OCI-LY7 (cell line): ENCODE measurements at regions not wholly inside any gene's neighbourhood (a gene's known extent, or its start where the extent isn't known, plus 50 kb on each side); places are given as distances from the start of the nearest gene placed in this dataset.

ENCODE experiments used
- CTCF ChIP-seq: fragments of 200-600 bp; sonication (generic); conservative IDR thresholded peaks from 2 replicates; pipeline ENCODE4 v1.5.1; 2014; ENCODE audit warnings: mild to moderate bottlenecking, antibody characterized with exemption, low read length, moderate library complexity, mixed read lengths
- EZH2phosphoT487 ChIP-seq: fragments of 200-600 bp; sonication (generic); IDR thresholded peaks from 2 replicates; pipeline ENCODE4 v1.6.1; 2018; ENCODE audit warnings: low read depth, borderline replicate concordance, mild to moderate bottlenecking, mixed run types, antibody characterized with exemption, low read length, moderate library complexity, mixed read lengths

- TF ChIP-seq CTCF, result no peak
- no peak for TF ChIP-seq EZH2phosphoT487
These were observed 254.6 kb upstream of the GK2 start for GRCh38 chr4:79662651-79663050.
